Lower lobe of right lung (tissue), 2 donors: ENCODE measurements at regions not wholly inside any gene's neighbourhood (a gene's known extent, or its start where the extent isn't known, plus 50 kb on each side); places are given as distances from the start of the nearest gene placed in this dataset.

Experiments
- ATAC-seq, 2 donors: fragments of 200-7000 bp; cut with Tn5 transposase; one replicate each; pipeline ENCODE4 v1.9.1; 2020 to 2022; ENCODE audit warnings: mild to moderate bottlenecking in 2 of 2, moderate library complexity in 2 of 2
- DNase-seq: peaks from one replicate; pipeline ENCODE4 v3.0.0-alpha.2; 2020
- H3K27ac ChIP-seq: fragments of 200-600 bp; one replicate; pipeline ENCODE4 v1.8.0; 2022
- H3K27me3 ChIP-seq: fragments of 200-600 bp; one replicate; pipeline ENCODE4 v1.8.0; 2022; ENCODE audit warnings: low read depth
- H3K36me3 ChIP-seq: fragments of 200-600 bp; one replicate; pipeline ENCODE4 v1.8.0; 2022; ENCODE audit warnings: mild to moderate bottlenecking
- H3K4me1 ChIP-seq: fragments of 200-600 bp; one replicate; pipeline ENCODE4 v1.8.0; 2022
- H3K4me3 ChIP-seq: fragments of 200-600 bp; one replicate; pipeline ENCODE4 v1.8.0; 2022; ENCODE audit warnings: mild to moderate bottlenecking
- H3K9me3 ChIP-seq: fragments of 200-600 bp; one replicate; pipeline ENCODE4 v1.8.0; 2022
- intact Hi-C: fragments of 100-400 bp; cut with DNase I; formaldehyde crosslinking; loops from one replicate; pipeline ENCODE4 v1.11.0; 2022
- TF ChIP-seq, protein P1 (sequence below): fragments of 200-600 bp; IDR thresholded peaks from one replicate; pipeline ENCODE4 v1.8.0; 2022; ENCODE audit warnings: antibody characterized with exemption, mild to moderate bottlenecking
- donor health status: DM: no; HTN: yes; CAD: no; lungs with severe emphysema.

DNA sequence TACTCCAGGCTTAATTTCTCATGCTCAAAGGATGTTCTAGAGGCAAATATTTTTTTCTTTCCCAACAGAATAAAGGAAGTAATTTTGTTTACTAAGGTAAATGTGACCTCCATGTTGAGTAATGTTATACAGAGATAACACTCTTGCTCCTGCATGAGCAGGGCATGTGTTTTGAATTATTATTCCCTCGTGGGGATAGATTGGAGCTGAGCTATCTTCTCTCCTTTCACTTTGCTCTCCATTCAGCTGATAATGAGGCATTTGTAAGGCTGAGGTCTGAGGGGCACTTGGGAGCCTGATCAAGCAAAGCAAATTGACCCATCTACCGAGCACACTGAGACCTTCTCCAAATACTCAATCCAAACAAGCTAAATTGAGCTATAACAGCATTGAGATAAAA, 50.7 kb upstream of the GHITM start:
- Histone ChIP-seq H3K36me3 (no peaks in the 10 kb centered on the region), H3K27me3 (no peaks in the 10 kb centered on the region), H3K27ac (no peak overlapping the region), H3K4me3 (no peak overlapping the region), H3K4me1 (no peaks in the 10 kb centered on the region), H3K9me3 (no peaks in the 10 kb centered on the region)
- intact Hi-C loops, result no loop called here
- TF ChIP-seq, protein P1, sequence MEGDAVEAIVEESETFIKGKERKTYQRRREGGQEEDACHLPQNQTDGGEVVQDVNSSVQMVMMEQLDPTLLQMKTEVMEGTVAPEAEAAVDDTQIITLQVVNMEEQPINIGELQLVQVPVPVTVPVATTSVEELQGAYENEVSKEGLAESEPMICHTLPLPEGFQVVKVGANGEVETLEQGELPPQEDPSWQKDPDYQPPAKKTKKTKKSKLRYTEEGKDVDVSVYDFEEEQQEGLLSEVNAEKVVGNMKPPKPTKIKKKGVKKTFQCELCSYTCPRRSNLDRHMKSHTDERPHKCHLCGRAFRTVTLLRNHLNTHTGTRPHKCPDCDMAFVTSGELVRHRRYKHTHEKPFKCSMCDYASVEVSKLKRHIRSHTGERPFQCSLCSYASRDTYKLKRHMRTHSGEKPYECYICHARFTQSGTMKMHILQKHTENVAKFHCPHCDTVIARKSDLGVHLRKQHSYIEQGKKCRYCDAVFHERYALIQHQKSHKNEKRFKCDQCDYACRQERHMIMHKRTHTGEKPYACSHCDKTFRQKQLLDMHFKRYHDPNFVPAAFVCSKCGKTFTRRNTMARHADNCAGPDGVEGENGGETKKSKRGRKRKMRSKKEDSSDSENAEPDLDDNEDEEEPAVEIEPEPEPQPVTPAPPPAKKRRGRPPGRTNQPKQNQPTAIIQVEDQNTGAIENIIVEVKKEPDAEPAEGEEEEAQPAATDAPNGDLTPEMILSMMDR, result no peak
- DNase-seq (no peak), ATAC-seq (no peak)

- Histone ChIP-seq H3K9me3 (no peaks in the 10 kb centered on the region), H3K4me1 (no peaks in the 10 kb centered on the region), H3K27ac (no peak overlapping the region), H3K27me3 (no peaks in the 10 kb centered on the region), H3K4me3 (no peak overlapping the region), H3K36me3 (no peaks in the 10 kb centered on the region)
- no peak for ATAC-seq
- TF ChIP-seq, protein P1, result no peak
- intact Hi-C loops, result no loop called here
- DNase-seq, result no peak
Observed at GRCh38 chr10:84089162-84089561, 50.1 kb upstream of the GHITM start.
